NB4 (cell line): ENCODE measurements at regions not wholly inside any gene's neighbourhood (a gene's known extent, or its start where the extent isn't known, plus 50 kb on each side); places are given as distances from the start of the nearest gene placed in this dataset.

ENCODE experiments used
- CTCF ChIP-seq: IDR thresholded peaks from one replicate; pipeline ENCODE4 v1.5.1; 2012; ENCODE audit warnings: low read depth, low read length
- TF ChIP-seq, protein P1 (sequence below): IDR thresholded peaks from 2 replicates; pipeline ENCODE4 v1.6.1; 2011; ENCODE audit warnings: low read depth, low read length

DNA sequence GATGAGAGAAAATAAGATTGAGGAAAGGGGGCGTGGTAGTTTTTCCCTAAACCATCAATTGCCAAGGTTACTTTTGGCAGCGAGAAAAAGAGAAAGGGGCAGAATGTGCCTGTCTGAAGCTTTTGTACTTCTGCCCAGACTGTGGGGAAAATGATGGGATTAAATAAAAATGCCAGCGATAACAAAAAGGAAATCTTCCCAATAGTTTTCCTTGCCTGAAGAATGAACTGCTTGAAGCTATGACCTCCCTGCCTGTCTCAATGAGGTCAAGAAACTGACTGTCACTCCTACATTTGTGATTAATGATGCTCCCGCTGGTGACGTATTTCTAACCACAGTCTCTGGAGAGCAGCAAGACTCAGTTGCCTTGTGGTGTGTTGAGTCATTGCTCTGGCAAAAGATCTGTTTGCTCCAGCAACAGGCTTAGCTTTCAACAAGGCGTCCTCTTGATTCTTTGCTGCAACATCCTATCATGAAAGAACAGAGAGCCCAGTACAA, 1051.5 kb downstream of the DIAPH3 start:
- TF ChIP-seq CTCF = no peak
- TF ChIP-seq, protein P1, sequence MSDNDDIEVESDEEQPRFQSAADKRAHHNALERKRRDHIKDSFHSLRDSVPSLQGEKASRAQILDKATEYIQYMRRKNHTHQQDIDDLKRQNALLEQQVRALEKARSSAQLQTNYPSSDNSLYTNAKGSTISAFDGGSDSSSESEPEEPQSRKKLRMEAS = no peak
